AG09309 (cell line): ENCODE measurements at regions not wholly inside any gene's neighbourhood (a gene's known extent, or its start where the extent isn't known, plus 50 kb on each side); places are given as distances from the start of the nearest gene placed in this dataset.

Source experiments
- DNase-seq: peaks from one replicate; pipeline ENCODE4 v3.0.0-alpha.2; 2010; ENCODE audit warnings: low read depth
- H3K4me3 ChIP-seq: 2 replicates; pipeline ENCODE4 v1.5.1; 2011; ENCODE audit warnings: mild to moderate bottlenecking, low read depth, low read length, moderate library complexity; ENCODE audit not compliant: control insufficient read depth
- TF ChIP-seq, protein P1 (sequence below): IDR thresholded peaks from 2 replicates; pipeline ENCODE4 v1.5.1; 2011; ENCODE audit warnings: mild to moderate bottlenecking, low read depth, low read length, inconsistent platforms; ENCODE audit not compliant: insufficient read depth, control insufficient read depth; ENCODE audit errors: missing control alignments

DNA sequence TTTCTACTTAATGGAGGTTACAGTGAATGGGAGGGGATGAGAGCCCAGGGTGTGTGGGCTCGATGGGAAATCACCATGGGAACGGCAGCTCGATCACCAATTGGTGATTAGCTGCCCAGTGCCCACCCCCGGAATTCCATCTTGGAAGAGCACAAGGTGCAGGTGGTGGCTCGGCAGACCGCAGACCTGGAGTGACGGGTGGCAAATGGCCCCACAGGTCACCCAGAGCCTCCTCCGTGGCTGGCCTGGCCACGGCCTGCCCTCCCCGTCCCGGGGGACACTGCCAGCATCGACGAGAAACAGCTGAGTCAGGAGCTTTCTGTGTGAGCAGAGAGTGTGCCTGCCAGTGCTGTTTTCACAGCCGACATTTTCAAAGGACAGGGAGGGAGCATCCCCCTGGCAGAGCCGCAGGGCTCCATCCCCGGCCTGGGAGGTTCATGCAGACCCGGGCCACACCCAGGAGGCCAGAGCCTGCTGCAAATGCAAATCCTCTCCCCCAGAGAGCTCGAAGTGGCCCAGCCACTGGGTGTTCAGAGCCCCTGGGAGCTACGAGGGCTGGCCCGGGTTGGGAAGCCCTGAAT lies 176.4 kb upstream of the MYT1L start:
- no peak overlapping the region for H3K4me3 ChIP-seq
- DNase-seq: no peak
- TF ChIP-seq, protein P1, sequence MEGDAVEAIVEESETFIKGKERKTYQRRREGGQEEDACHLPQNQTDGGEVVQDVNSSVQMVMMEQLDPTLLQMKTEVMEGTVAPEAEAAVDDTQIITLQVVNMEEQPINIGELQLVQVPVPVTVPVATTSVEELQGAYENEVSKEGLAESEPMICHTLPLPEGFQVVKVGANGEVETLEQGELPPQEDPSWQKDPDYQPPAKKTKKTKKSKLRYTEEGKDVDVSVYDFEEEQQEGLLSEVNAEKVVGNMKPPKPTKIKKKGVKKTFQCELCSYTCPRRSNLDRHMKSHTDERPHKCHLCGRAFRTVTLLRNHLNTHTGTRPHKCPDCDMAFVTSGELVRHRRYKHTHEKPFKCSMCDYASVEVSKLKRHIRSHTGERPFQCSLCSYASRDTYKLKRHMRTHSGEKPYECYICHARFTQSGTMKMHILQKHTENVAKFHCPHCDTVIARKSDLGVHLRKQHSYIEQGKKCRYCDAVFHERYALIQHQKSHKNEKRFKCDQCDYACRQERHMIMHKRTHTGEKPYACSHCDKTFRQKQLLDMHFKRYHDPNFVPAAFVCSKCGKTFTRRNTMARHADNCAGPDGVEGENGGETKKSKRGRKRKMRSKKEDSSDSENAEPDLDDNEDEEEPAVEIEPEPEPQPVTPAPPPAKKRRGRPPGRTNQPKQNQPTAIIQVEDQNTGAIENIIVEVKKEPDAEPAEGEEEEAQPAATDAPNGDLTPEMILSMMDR: no peak

DNA sequence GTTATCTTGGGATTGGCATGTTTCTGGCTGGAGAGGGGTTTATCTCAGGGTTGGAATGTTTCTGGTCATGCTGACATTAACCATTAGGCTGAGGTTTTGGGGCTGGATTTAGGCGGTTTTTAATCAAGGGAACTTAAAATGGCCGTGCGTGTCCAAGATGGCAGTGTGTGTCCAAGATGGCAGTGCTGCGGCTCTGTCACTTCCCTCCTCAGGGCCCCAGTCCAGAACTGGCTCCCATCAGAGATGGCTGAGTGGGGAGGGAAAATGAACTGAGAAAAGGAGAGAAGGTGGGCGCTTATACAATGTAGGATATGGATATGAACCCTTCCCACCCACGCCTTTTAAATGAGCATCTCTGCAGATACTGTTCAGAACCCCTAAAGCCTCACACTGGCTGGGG lies 175.5 kb upstream of the MYT1L start:
- TF ChIP-seq, protein P1: no peak
- no peak overlapping the region for H3K4me3 ChIP-seq
- no peak for DNase-seq

- TF ChIP-seq, protein P1: no peak
- DNase-seq: no peak
- no peak overlapping the region for H3K4me3 ChIP-seq
These were observed 174.5 kb upstream of the MYT1L start for GRCh38 chr2:2505604-2506003.

- no peak for DNase-seq
- TF ChIP-seq, protein P1: no peak
- no peak overlapping the region for H3K4me3 ChIP-seq
These were observed 172.9 kb upstream of the MYT1L start for GRCh38 chr2:2503864-2504418.

DNA sequence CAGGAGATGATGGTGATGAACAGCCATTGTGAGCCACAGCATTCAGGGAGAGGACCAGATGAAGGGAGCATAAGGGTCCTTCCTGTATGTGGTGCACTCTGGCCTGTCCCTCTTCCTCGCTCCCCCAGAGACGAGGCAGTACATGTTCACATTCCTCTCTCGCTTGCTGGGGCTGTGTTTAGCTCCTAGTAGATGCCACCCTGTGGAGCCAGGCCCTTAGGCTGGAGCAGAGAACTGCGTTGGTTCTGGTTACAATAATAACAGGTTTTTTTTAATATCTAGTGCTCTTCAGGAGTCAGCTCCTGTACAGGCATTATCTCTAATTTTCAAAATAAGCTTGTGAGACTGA lies 171.1 kb upstream of the MYT1L start:
- TF ChIP-seq, protein P1: no peak
- DNase-seq: no peak
- H3K4me3 ChIP-seq: no peak overlapping the region

- H3K4me3 ChIP-seq: no peak overlapping the region
- no peak for DNase-seq
- TF ChIP-seq, protein P1: no peak
These were observed 170.6 kb upstream of the MYT1L start for GRCh38 chr2:2501454-2502200.
